GM23338 (cell line): ENCODE measurements at regions not wholly inside any gene's neighbourhood (a gene's known extent, or its start where the extent isn't known, plus 50 kb on each side); places are given as distances from the start of the nearest gene placed in this dataset.

Source experiments
- ATAC-seq: fragments of 200-7000 bp; cut with Tn5 transposase; 3 replicates; pipeline ENCODE4 v1.9.1; 2020
- DNase-seq: peaks from one replicate; pipeline ENCODE4 v3.0.0-alpha.2; 2015; ENCODE audit warnings: low spot score
- H2AFZ ChIP-seq: fragments of 200-600 bp; sonication (generic); 2 replicates; pipeline ENCODE4 v1.8.0; 2016; ENCODE audit warnings: antibody characterized with exemption, mild to moderate bottlenecking, moderate library complexity
- H3F3A ChIP-seq: fragments of 200-600 bp; sonication (generic); replicated peaks from 2 replicates; pipeline ENCODE4 v1.8.0; 2017; ENCODE audit warnings: antibody characterized with exemption, mixed run types, low read depth
- H3K27ac ChIP-seq: fragments of 200-600 bp; sonication (generic); 2 replicates; pipeline ENCODE4 v1.6.1; 2016; ENCODE audit warnings: low read depth
- H3K27me3 ChIP-seq: fragments of 200-600 bp; sonication (generic); 2 replicates; pipeline ENCODE4 v1.8.0; 2016; ENCODE audit warnings: mild to moderate bottlenecking, mixed run types, moderate library complexity; ENCODE audit not compliant: insufficient read depth
- H3K36me3 ChIP-seq: fragments of 200-600 bp; sonication (generic); 2 replicates; pipeline ENCODE4 v1.8.0; 2016; ENCODE audit warnings: mild to moderate bottlenecking; ENCODE audit not compliant: insufficient read depth
- H3K4me1 ChIP-seq: fragments of 200-600 bp; sonication (generic); 2 replicates; pipeline ENCODE4 v1.8.0; 2016; ENCODE audit warnings: mild to moderate bottlenecking, moderate library complexity; ENCODE audit not compliant: insufficient read depth
- H3K4me2 ChIP-seq: fragments of 200-600 bp; sonication (generic); 2 replicates; pipeline ENCODE4 v1.7.1; 2017; ENCODE audit warnings: mixed run types
- H3K4me3 ChIP-seq: fragments of 200-600 bp; sonication (generic); 2 replicates; pipeline ENCODE4 v1.6.1; 2016; ENCODE audit warnings: mixed run types
- H3K79me2 ChIP-seq: fragments of 200-600 bp; sonication (generic); replicated peaks from 2 replicates; pipeline ENCODE4 v1.8.0; 2017; ENCODE audit warnings: mild to moderate bottlenecking; ENCODE audit not compliant: insufficient read depth
- H3K9me2 ChIP-seq: fragments of 200-600 bp; sonication (generic); 2 replicates; pipeline ENCODE4 v1.8.0; 2017; ENCODE audit not compliant: insufficient read depth
- H4K20me1 ChIP-seq: fragments of 200-600 bp; sonication (generic); replicated peaks from 2 replicates; pipeline ENCODE4 v1.8.0; 2017; ENCODE audit warnings: mild to moderate bottlenecking; ENCODE audit not compliant: insufficient read depth
- H3K27ac Mint-ChIP-seq: 2 replicates; pipeline ENCODE4 v1.8.0; 2020; ENCODE audit warnings: inconsistent platforms, mild to moderate bottlenecking, moderate library complexity, mixed read lengths
- H3K27me3 Mint-ChIP-seq: 3 replicates; pipeline ENCODE4 v1.8.0; 2022; ENCODE audit warnings: low read depth, mild to moderate bottlenecking, moderate library complexity, mixed read lengths, inconsistent platforms; ENCODE audit not compliant: insufficient read depth, poor library complexity
- H3K36me3 Mint-ChIP-seq: 3 replicates; pipeline ENCODE4 v1.8.0; 2021; ENCODE audit warnings: low read depth, mild to moderate bottlenecking, inconsistent platforms, moderate library complexity, mixed read lengths
- H3K4me1 Mint-ChIP-seq: 3 replicates; pipeline ENCODE4 v1.8.0; 2020; ENCODE audit warnings: mild to moderate bottlenecking, inconsistent platforms, mixed read lengths
- H3K4me3 Mint-ChIP-seq: 3 replicates; pipeline ENCODE4 v1.8.0; 2021; ENCODE audit warnings: moderate library complexity, mild to moderate bottlenecking, inconsistent platforms, mixed read lengths
- H3K9me3 Mint-ChIP-seq: 3 replicates; pipeline ENCODE4 v1.8.0; 2020; ENCODE audit warnings: moderate library complexity, mild to moderate bottlenecking, inconsistent platforms, mixed read lengths
- CREB1 ChIP-seq: fragments of 250-450 bp; sonication (Bioruptor Pico); IDR thresholded peaks from 2 replicates; pipeline ENCODE4 v1.5.0; 2020; ENCODE audit warnings: low read depth, mild to moderate bottlenecking, moderate library complexity
- EZH2 ChIP-seq: fragments of 200-600 bp; sonication (generic); IDR thresholded peaks from one replicate; pipeline ENCODE4 v1.8.0; 2017; ENCODE audit warnings: antibody characterized with exemption, mild to moderate bottlenecking, low read depth; ENCODE audit not compliant: unreplicated experiment
- EZH2phosphoT487 ChIP-seq: fragments of 200-600 bp; sonication (generic); IDR thresholded peaks from one replicate; pipeline ENCODE4 v1.8.1; 2018; ENCODE audit warnings: antibody characterized with exemption; ENCODE audit not compliant: unreplicated experiment
- JUNB ChIP-seq: IDR thresholded peaks from one replicate; pipeline ENCODE4 v1.6.1; 2016; ENCODE audit warnings: antibody characterized with exemption; ENCODE audit not compliant: unreplicated experiment
- NANOG ChIP-seq: IDR thresholded peaks from 2 replicates; pipeline ENCODE4 v1.6.1; 2016; ENCODE audit warnings: antibody characterized with exemption, borderline replicate concordance
- POLR2AphosphoS5 ChIP-seq: IDR thresholded peaks from 2 replicates; pipeline ENCODE4 v1.6.1; 2016; ENCODE audit warnings: antibody characterized with exemption, low read depth
- STAT1 ChIP-seq: IDR thresholded peaks from one replicate; pipeline ENCODE4 v1.6.1; 2016; ENCODE audit warnings: antibody characterized with exemption; ENCODE audit not compliant: unreplicated experiment
- ZNF114 ChIP-seq: fragments of 250-450 bp; sonication (Bioruptor Pico); IDR thresholded peaks from 2 replicates; pipeline ENCODE4 v1.5.0; 2020; ENCODE audit warnings: mild to moderate bottlenecking, moderate library complexity
- ZNF331 ChIP-seq: fragments of 250-450 bp; sonication (Bioruptor Pico); IDR thresholded peaks from 2 replicates; pipeline ENCODE4 v1.5.0; 2020; ENCODE audit warnings: low read depth, mild to moderate bottlenecking, moderate library complexity
- TF ChIP-seq, protein P1 (sequence below), 2 experiments: fragments of 200-600 bp in 1 of 2; sonication (generic) in 1 of 2; conservative IDR thresholded peaks; 2 replicates each; pipeline versions ENCODE4 v1.5.1 to v1.6.1; 2016 to 2017; ENCODE audit warnings: antibody characterized with exemption in 2 of 2, low read depth in 2 of 2, mild to moderate bottlenecking in 2 of 2, moderate library complexity in 1 of 2
- TF ChIP-seq, protein P2 (sequence below): IDR thresholded peaks from one replicate; pipeline ENCODE4 v1.6.1; 2018; ENCODE audit warnings: antibody characterized with exemption; ENCODE audit not compliant: unreplicated experiment
- TF ChIP-seq, protein P3 (sequence below): IDR thresholded peaks from 2 replicates; pipeline ENCODE4 v1.6.1; 2016; ENCODE audit warnings: antibody characterized with exemption
- TF ChIP-seq, protein P4 (sequence below): fragments of 250-450 bp; sonication (Bioruptor Pico); IDR thresholded peaks from 2 replicates; pipeline ENCODE4 v1.5.0; 2020; ENCODE audit warnings: mild to moderate bottlenecking, moderate library complexity

DNA sequence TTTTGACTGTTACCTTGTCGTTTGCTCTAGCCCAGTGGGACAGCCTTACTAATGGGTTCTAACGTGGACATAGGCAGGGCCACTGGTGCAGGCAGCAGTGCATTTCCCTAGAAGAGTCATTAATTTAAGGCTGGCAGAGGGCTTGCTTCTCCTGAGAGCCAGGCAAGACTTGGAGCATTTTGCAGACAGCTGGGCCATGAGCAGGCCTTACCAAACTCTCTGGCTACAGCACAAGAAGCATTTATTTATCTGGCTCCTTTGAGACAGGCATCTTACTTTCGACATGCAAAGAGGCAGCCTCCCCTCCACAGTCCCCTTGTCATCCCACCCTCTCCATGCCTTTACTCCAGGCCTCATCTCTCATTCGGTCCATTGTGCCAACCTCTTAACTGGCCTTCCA is 139.9 kb downstream of the CSNK2A3 start:
- Histone ChIP-seq H3K4me2 (no peak overlapping the region), H3K27me3 (no peaks in the 10 kb centered on the region), H2AFZ (no peak overlapping the region), H4K20me1 (no peaks in the 10 kb centered on the region), H3K36me3 (no peaks in the 10 kb centered on the region), H3K79me2 (no peaks in the 10 kb centered on the region), H3K4me3 (no peak overlapping the region), H3K4me1 (no peaks in the 10 kb centered on the region), H3F3A (no peaks in the 10 kb centered on the region), H3K9me2 (no peaks in the 10 kb centered on the region; the same call in 1 of the 2 replicates), H3K27ac (no peak overlapping the region)
- ATAC-seq, result no peak
- Mint-ChIP-seq H3K4me1 (no peaks in the 10 kb centered on the region), H3K27ac (no peak overlapping the region), H3K4me3 (no peak overlapping the region), H3K27me3 (peaks cover 2% of the 10 kb centered on the region), H3K9me3 (peaks cover 3% of the 10 kb centered on the region; the same call in 2 of the 3 replicates), H3K36me3 (no peaks in the 10 kb centered on the region)
- TF ChIP-seq EZH2phosphoT487, result no peak
- TF ChIP-seq, protein P1, sequence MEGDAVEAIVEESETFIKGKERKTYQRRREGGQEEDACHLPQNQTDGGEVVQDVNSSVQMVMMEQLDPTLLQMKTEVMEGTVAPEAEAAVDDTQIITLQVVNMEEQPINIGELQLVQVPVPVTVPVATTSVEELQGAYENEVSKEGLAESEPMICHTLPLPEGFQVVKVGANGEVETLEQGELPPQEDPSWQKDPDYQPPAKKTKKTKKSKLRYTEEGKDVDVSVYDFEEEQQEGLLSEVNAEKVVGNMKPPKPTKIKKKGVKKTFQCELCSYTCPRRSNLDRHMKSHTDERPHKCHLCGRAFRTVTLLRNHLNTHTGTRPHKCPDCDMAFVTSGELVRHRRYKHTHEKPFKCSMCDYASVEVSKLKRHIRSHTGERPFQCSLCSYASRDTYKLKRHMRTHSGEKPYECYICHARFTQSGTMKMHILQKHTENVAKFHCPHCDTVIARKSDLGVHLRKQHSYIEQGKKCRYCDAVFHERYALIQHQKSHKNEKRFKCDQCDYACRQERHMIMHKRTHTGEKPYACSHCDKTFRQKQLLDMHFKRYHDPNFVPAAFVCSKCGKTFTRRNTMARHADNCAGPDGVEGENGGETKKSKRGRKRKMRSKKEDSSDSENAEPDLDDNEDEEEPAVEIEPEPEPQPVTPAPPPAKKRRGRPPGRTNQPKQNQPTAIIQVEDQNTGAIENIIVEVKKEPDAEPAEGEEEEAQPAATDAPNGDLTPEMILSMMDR (conservative IDR thresholded peaks at IDR 0.05; ENCODE audit: low read depth in 2 of 2), result no peak
- TF ChIP-seq, protein P2, sequence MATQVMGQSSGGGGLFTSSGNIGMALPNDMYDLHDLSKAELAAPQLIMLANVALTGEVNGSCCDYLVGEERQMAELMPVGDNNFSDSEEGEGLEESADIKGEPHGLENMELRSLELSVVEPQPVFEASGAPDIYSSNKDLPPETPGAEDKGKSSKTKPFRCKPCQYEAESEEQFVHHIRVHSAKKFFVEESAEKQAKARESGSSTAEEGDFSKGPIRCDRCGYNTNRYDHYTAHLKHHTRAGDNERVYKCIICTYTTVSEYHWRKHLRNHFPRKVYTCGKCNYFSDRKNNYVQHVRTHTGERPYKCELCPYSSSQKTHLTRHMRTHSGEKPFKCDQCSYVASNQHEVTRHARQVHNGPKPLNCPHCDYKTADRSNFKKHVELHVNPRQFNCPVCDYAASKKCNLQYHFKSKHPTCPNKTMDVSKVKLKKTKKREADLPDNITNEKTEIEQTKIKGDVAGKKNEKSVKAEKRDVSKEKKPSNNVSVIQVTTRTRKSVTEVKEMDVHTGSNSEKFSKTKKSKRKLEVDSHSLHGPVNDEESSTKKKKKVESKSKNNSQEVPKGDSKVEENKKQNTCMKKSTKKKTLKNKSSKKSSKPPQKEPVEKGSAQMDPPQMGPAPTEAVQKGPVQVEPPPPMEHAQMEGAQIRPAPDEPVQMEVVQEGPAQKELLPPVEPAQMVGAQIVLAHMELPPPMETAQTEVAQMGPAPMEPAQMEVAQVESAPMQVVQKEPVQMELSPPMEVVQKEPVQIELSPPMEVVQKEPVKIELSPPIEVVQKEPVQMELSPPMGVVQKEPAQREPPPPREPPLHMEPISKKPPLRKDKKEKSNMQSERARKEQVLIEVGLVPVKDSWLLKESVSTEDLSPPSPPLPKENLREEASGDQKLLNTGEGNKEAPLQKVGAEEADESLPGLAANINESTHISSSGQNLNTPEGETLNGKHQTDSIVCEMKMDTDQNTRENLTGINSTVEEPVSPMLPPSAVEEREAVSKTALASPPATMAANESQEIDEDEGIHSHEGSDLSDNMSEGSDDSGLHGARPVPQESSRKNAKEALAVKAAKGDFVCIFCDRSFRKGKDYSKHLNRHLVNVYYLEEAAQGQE, result no peak
- no peak for TF ChIP-seq ZNF331 (CRISPR knock-in tag)
- TF ChIP-seq STAT1, result no peak
- TF ChIP-seq, protein P3, sequence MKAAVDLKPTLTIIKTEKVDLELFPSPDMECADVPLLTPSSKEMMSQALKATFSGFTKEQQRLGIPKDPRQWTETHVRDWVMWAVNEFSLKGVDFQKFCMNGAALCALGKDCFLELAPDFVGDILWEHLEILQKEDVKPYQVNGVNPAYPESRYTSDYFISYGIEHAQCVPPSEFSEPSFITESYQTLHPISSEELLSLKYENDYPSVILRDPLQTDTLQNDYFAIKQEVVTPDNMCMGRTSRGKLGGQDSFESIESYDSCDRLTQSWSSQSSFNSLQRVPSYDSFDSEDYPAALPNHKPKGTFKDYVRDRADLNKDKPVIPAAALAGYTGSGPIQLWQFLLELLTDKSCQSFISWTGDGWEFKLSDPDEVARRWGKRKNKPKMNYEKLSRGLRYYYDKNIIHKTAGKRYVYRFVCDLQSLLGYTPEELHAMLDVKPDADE, result no peak
- TF ChIP-seq EZH2, result no peak
- TF ChIP-seq NANOG, result no peak
- TF ChIP-seq, protein P4, sequence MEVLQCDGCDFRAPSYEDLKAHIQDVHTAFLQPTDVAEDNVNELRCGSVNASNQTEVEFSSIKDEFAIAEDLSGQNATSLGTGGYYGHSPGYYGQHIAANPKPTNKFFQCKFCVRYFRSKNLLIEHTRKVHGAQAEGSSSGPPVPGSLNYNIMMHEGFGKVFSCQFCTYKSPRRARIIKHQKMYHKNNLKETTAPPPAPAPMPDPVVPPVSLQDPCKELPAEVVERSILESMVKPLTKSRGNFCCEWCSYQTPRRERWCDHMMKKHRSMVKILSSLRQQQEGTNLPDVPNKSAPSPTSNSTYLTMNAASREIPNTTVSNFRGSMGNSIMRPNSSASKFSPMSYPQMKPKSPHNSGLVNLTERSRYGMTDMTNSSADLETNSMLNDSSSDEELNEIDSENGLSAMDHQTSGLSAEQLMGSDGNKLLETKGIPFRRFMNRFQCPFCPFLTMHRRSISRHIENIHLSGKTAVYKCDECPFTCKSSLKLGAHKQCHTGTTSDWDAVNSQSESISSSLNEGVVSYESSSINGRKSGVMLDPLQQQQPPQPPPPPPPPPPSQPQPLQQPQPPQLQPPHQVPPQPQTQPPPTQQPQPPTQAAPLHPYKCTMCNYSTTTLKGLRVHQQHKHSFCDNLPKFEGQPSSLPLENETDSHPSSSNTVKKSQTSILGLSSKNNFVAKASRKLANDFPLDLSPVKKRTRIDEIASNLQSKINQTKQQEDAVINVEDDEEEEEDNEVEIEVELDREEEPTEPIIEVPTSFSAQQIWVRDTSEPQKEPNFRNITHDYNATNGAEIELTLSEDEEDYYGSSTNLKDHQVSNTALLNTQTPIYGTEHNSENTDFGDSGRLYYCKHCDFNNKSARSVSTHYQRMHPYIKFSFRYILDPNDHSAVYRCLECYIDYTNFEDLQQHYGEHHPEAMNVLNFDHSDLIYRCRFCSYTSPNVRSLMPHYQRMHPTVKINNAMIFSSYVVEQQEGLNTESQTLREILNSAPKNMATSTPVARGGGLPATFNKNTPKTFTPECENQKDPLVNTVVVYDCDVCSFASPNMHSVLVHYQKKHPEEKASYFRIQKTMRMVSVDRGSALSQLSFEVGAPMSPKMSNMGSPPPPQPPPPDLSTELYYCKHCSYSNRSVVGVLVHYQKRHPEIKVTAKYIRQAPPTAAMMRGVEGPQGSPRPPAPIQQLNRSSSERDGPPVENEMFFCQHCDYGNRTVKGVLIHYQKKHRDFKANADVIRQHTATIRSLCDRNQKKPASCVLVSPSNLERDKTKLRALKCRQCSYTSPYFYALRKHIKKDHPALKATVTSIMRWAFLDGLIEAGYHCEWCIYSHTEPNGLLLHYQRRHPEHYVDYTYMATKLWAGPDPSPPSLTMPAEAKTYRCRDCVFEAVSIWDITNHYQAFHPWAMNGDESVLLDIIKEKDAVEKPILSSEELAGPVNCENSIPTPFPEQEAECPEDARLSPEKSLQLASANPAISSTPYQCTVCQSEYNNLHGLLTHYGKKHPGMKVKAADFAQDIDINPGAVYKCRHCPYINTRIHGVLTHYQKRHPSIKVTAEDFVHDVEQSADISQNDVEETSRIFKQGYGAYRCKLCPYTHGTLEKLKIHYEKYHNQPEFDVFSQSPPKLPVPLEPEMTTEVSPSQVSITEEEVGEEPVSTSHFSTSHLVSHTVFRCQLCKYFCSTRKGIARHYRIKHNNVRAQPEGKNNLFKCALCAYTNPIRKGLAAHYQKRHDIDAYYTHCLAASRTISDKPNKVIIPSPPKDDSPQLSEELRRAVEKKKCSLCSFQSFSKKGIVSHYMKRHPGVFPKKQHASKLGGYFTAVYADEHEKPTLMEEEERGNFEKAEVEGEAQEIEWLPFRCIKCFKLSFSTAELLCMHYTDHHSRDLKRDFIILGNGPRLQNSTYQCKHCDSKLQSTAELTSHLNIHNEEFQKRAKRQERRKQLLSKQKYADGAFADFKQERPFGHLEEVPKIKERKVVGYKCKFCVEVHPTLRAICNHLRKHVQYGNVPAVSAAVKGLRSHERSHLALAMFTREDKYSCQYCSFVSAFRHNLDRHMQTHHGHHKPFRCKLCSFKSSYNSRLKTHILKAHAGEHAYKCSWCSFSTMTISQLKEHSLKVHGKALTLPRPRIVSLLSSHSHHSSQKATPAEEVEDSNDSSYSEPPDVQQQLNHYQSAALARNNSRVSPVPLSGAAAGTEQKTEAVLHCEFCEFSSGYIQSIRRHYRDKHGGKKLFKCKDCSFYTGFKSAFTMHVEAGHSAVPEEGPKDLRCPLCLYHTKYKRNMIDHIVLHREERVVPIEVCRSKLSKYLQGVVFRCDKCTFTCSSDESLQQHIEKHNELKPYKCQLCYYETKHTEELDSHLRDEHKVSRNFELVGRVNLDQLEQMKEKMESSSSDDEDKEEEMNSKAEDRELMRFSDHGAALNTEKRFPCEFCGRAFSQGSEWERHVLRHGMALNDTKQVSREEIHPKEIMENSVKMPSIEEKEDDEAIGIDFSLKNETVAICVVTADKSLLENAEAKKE (CRISPR knock-in tag), result no peak
- no peak for TF ChIP-seq CREB1 (CRISPR knock-in tag)
- TF ChIP-seq POLR2AphosphoS5, result no peak
- no peak for TF ChIP-seq JUNB
- no peak for TF ChIP-seq ZNF114 (CRISPR knock-in tag)
- DNase-seq, result no peak
